AG04450 (cell line): ENCODE measurements at regions not wholly inside any gene's neighbourhood (a gene's known extent, or its start where the extent isn't known, plus 50 kb on each side); places are given as distances from the start of the nearest gene placed in this dataset.

Experiments
- CTCF ChIA-PET: fragments of 300-600, 350-600 bp; formaldehyde crosslinking; extraction: SDS; loops from one replicate; lab custom pipeline; 2022; ENCODE audit warnings: antibody characterized with exemption, inconsistent platforms; lab: Charles Lee
- POLR2A ChIA-PET: fragments of 350-600 bp; formaldehyde crosslinking; extraction: SDS; loops from one replicate; lab custom pipeline; 2021; ENCODE audit warnings: antibody characterized with exemption, inconsistent platforms; lab: Yijun Ruan, JAX
- DNase-seq: peaks from one replicate; pipeline ENCODE4 v3.0.0-alpha.2; 2011; ENCODE audit warnings: low read depth, low spot score
- H3K27ac ChIP-seq: one replicate; pipeline ENCODE4 v1.5.1; 2012; ENCODE audit warnings: low read depth, low read length, control low read depth
- H3K27me3 ChIP-seq: one replicate; pipeline ENCODE4 v1.6.0; 2012; ENCODE audit warnings: low read length; ENCODE audit not compliant: control insufficient read depth, insufficient read depth
- H3K4me3 ChIP-seq: 2 replicates; pipeline ENCODE4 v1.5.1; 2011; ENCODE audit warnings: mild to moderate bottlenecking, low read depth, low read length, control low read depth
- H3K9me3 ChIP-seq: 2 replicates; pipeline ENCODE4 v1.5.1; 2012; ENCODE audit warnings: low read length; ENCODE audit not compliant: control insufficient read depth, insufficient read depth
- CTCF ChIP-seq: IDR thresholded peaks from 2 replicates; pipeline ENCODE4 v1.5.1; 2011; ENCODE audit warnings: low read depth, low read length, control low read depth, inconsistent platforms

GRCh38 chr6:163814494-163815364 lies 400.2 kb downstream of the QKI start:
- Histone ChIP-seq H3K4me3 (no peak overlapping the region), H3K27ac (no peak overlapping the region), H3K9me3 (peaks cover under 1% of the 10 kb centered on the region; the same call in 1 of the 2 replicates), H3K27me3 (no peaks in the 10 kb centered on the region)
- no peak for DNase-seq
- CTCF ChIA-PET, result interaction anchor here (0.6 kb wide), 1 partner anchor 1001 kb away, joined by 8 read pairs; no protein-coding TSS in a partner anchor
- POLR2A ChIA-PET, result interaction anchor here (1.6 kb wide), 1 partner anchor 69 kb away, joined by 4 read pairs; no protein-coding TSS in a partner anchor
- peak; percentile 31 for TF ChIP-seq CTCF

- no peak for DNase-seq
- H3K27me3 ChIP-seq, result no peaks in the 10 kb centered on the region
- H3K27ac ChIP-seq, result peak overlapping the region; percentile 53
- TF ChIP-seq CTCF, result no peak
- POLR2A ChIA-PET, result interaction anchor here (1.6 kb wide), 1 partner anchor 68 kb away, joined by 4 read pairs; no protein-coding TSS in a partner anchor
- H3K9me3 ChIP-seq, result no peaks in the 10 kb centered on the region
- no peak overlapping the region for H3K4me3 ChIP-seq
- CTCF ChIA-PET, result interaction anchor here (0.6 kb wide), 1 partner anchor 1001 kb away, joined by 8 read pairs; no protein-coding TSS in a partner anchor
Observed at GRCh38 chr6:163813979-163814493, 399.5 kb downstream of the QKI start.

GRCh38 chr6:163811317-163811716 lies 396.8 kb downstream of the QKI start:
- peaks cover 5% of the 10 kb centered on the region; the same call in 1 of the 2 replicates for H3K9me3 ChIP-seq
- no peaks in the 10 kb centered on the region for H3K27me3 ChIP-seq
- CTCF ChIA-PET, result no interaction called here
- H3K4me3 ChIP-seq, result no peak overlapping the region
- POLR2A ChIA-PET, result interaction anchor here (0.6 kb wide), 1 partner anchor 49 kb away, joined by 5 read pairs; no protein-coding TSS in a partner anchor
- DNase-seq, result no peak
- no peak overlapping the region for H3K27ac ChIP-seq
- TF ChIP-seq CTCF, result no peak

- POLR2A ChIA-PET, result no interaction called here
Observed at GRCh38 chr6:163809364-163809763, 394.8 kb downstream of the QKI start.

More at GRCh38 chr6:163809364-163809763, 394.8 kb downstream of the QKI start:
- peaks cover 5% of the 10 kb centered on the region; the same call in 1 of the 2 replicates for H3K9me3 ChIP-seq
- H3K4me3 ChIP-seq, result no peak overlapping the region
- H3K27ac ChIP-seq, result no peak overlapping the region
- no peaks in the 10 kb centered on the region for H3K27me3 ChIP-seq
- DNase-seq, result no peak
- CTCF ChIA-PET, result interaction anchor here (1.2 kb wide), 1 partner anchor 24 kb away, joined by 3 read pairs; no protein-coding TSS in a partner anchor
- TF ChIP-seq CTCF, result no peak
